ENCODE measurements at regions not wholly inside any gene's neighbourhood (a gene's known extent, or its start where the extent isn't known, plus 50 kb on each side); places are given as distances from the start of the nearest gene placed in this dataset.
"Not testable (repeated sequence)": the region's sequence is repeated elsewhere in the genome, so short reads cannot be mapped to it uniquely, and the experiment has no call there.

GRCh38 chr22:48938741-48939140 is 888.9 kb downstream of the BRD1 start:
- DNase-seq (ENCODE audit: low read depth) = no peak

- no peak for DNase-seq (ENCODE audit: low read depth)
These were observed 890.5 kb downstream of the BRD1 start for GRCh38 chr22:48937032-48937639.

- no peak for DNase-seq (ENCODE audit: low read depth)
These were observed 891.3 kb downstream of the BRD1 start for GRCh38 chr22:48936391-48936790.

GRCh38 chr22:48934446-48934845 is 893.2 kb downstream of the BRD1 start:
- DNase-seq (ENCODE audit: low read depth) = no peak

- DNase-seq (ENCODE audit: low read depth) = no peak
These were observed 896.2 kb downstream of the BRD1 start for GRCh38 chr22:48931452-48931851.

GRCh38 chr22:48929276-48929790 is 898.3 kb downstream of the BRD1 start:
- DNase-seq (ENCODE audit: low read depth) = no peak

- no peak for DNase-seq (ENCODE audit: low read depth)
These were observed 900.1 kb downstream of the BRD1 start for GRCh38 chr22:48927591-48927990.

GRCh38 chr22:48926643-48927042 is 901.0 kb downstream of the BRD1 start:
- DNase-seq (ENCODE audit: low read depth) = no peak

- DNase-seq (ENCODE audit: low read depth) = no peak
These were observed 901.5 kb downstream of the BRD1 start for GRCh38 chr22:48926136-48926535.

- no peak for DNase-seq (ENCODE audit: low read depth)
These were observed 902.2 kb downstream of the BRD1 start for GRCh38 chr22:48925450-48925849.

GRCh38 chr22:48923996-48924395 is 903.7 kb downstream of the BRD1 start:
- DNase-seq (ENCODE audit: low read depth) = no peak

- DNase-seq (ENCODE audit: low read depth) = no peak
These were observed 904.4 kb downstream of the BRD1 start for GRCh38 chr22:48923165-48923865.

- no peak for DNase-seq (ENCODE audit: low read depth)
These were observed 906.2 kb downstream of the BRD1 start for GRCh38 chr22:48921411-48921903.

- DNase-seq (ENCODE audit: low read depth) = no peak
These were observed 906.9 kb downstream of the BRD1 start for GRCh38 chr22:48920776-48921241.

GRCh38 chr22:48919851-48920589 is 907.7 kb downstream of the BRD1 start:
- no peak for DNase-seq (ENCODE audit: low read depth)

- no peak for DNase-seq (ENCODE audit: low read depth)
These were observed 908.5 kb downstream of the BRD1 start for GRCh38 chr22:48919187-48919590.

GRCh38 chr22:48918585-48919186 is 909.0 kb downstream of the BRD1 start:
- DNase-seq (ENCODE audit: low read depth) = no peak

- DNase-seq (ENCODE audit: low read depth) = not testable (repeated sequence)
These were observed 915.2 kb downstream of the BRD1 start for GRCh38 chr22:48912356-48913066.

GRCh38 chr22:48911647-48912046 is 916.0 kb downstream of the BRD1 start:
- DNase-seq (ENCODE audit: low read depth) = not testable (repeated sequence)

GRCh38 chr22:48911067-48911466 is 916.6 kb downstream of the BRD1 start:
- not testable (repeated sequence) for DNase-seq (ENCODE audit: low read depth)

- no peak for DNase-seq (ENCODE audit: low read depth)
These were observed 919.1 kb downstream of the BRD1 start for GRCh38 chr22:48908547-48908946.

GRCh38 chr22:48907591-48907990 is 920.1 kb downstream of the BRD1 start:
- DNase-seq (ENCODE audit: low read depth) = no peak
